Hepatocyte (in vitro differentiated cells): ENCODE measurements at regions not wholly inside any gene's neighbourhood (a gene's known extent, or its start where the extent isn't known, plus 50 kb on each side); places are given as distances from the start of the nearest gene placed in this dataset.

Experiments
- DNase-seq: peaks from one replicate; pipeline ENCODE4 v3.0.0-alpha.2; 2016; ENCODE audit warnings: low spot score
- H2AFZ ChIP-seq: fragments of 200-600 bp; sonication (generic); 2 replicates; pipeline ENCODE4 v1.6.0; 2016; ENCODE audit warnings: antibody characterized with exemption, mild to moderate bottlenecking
- H3K27ac ChIP-seq: fragments of 200-600 bp; sonication (generic); 2 replicates; pipeline ENCODE4 v1.5.1; 2016; ENCODE audit warnings: mild to moderate bottlenecking
- H3K27me3 ChIP-seq: fragments of 200-600 bp; sonication (generic); 2 replicates; pipeline ENCODE4 v1.6.1; 2016
- H3K36me3 ChIP-seq: fragments of 200-600 bp; sonication (generic); replicated peaks from 2 replicates; pipeline ENCODE4 v1.5.1; 2016; ENCODE audit warnings: low read depth; ENCODE audit not compliant: insufficient read depth
- H3K4me1 ChIP-seq: fragments of 200-600 bp; sonication (generic); 2 replicates; pipeline ENCODE4 v1.5.1; 2016; ENCODE audit warnings: mild to moderate bottlenecking, moderate library complexity; ENCODE audit not compliant: insufficient read depth
- H3K4me2 ChIP-seq: fragments of 200-600 bp; sonication (generic); 2 replicates; pipeline ENCODE4 v1.6.0; 2016
- H3K4me3 ChIP-seq: fragments of 200-600 bp; sonication (generic); 2 replicates; pipeline ENCODE4 v1.5.1; 2016; ENCODE audit warnings: mild to moderate bottlenecking
- H3K79me2 ChIP-seq: fragments of 200-600 bp; sonication (generic); 2 replicates; pipeline ENCODE4 v1.6.0; 2017; ENCODE audit warnings: mild to moderate bottlenecking
- H3K9me2 ChIP-seq: fragments of 200-600 bp; sonication (generic); replicated peaks from 2 replicates; pipeline ENCODE4 v1.6.0; 2017; ENCODE audit warnings: mild to moderate bottlenecking; ENCODE audit not compliant: insufficient read depth
- H3K9me3 ChIP-seq: fragments of 200-600 bp; sonication (generic); 2 replicates; pipeline ENCODE4 v1.5.1; 2016; ENCODE audit warnings: low read depth, mild to moderate bottlenecking
- H4K20me1 ChIP-seq: fragments of 200-600 bp; sonication (generic); 2 replicates; pipeline ENCODE4 v1.6.0; 2016; ENCODE audit warnings: mild to moderate bottlenecking; ENCODE audit not compliant: insufficient read depth, poor library complexity, severe bottlenecking
- EZH2 ChIP-seq: fragments of 200-600 bp; sonication (generic); IDR thresholded peaks from 2 replicates; pipeline ENCODE4 v1.6.1; 2016; ENCODE audit warnings: antibody characterized with exemption, mild to moderate bottlenecking, borderline replicate concordance
- EZH2phosphoT487 ChIP-seq: fragments of 200-600 bp; sonication (generic); IDR thresholded peaks from one replicate; pipeline ENCODE4 v1.6.1; 2018; ENCODE audit warnings: antibody characterized with exemption, mild to moderate bottlenecking, low read depth, moderate library complexity; ENCODE audit not compliant: unreplicated experiment, severe bottlenecking
- WGBS: methylation state at CpG from one replicate; pipeline ENCODE4 v1.1.6; 2016; ENCODE audit warnings: low lambda C conversion rate; ENCODE audit errors: missing lambda C conversion rate; 5-methylcytosine and 5-hydroxymethylcytosine counted together
- TF ChIP-seq, protein P1 (sequence below): fragments of 200-600 bp; sonication (generic); IDR thresholded peaks from 2 replicates; pipeline ENCODE4 v1.5.1; 2016; ENCODE audit warnings: antibody characterized with exemption, mild to moderate bottlenecking; ENCODE audit not compliant: poor library complexity

DNA sequence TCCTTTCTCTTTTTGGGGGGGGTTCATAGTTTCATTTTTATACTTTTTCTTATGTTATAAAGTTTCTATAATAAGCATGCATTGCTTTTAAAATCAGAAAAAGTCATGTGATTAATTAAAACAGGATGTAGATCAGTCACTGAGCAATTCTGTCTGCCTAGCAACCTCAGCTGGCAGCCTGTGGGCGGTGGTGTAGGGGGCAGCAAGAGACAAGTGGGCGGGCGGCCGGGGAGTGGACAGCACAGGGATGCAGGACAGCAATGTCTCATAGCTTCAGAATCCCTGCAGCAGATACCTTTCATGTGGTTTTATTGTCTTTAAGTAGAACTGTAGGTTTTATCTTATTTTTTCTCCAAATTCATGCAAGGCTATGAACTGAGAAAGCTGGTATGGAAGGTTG, 101.9 kb upstream of the S1PR3 start:
- TF ChIP-seq, protein P1, sequence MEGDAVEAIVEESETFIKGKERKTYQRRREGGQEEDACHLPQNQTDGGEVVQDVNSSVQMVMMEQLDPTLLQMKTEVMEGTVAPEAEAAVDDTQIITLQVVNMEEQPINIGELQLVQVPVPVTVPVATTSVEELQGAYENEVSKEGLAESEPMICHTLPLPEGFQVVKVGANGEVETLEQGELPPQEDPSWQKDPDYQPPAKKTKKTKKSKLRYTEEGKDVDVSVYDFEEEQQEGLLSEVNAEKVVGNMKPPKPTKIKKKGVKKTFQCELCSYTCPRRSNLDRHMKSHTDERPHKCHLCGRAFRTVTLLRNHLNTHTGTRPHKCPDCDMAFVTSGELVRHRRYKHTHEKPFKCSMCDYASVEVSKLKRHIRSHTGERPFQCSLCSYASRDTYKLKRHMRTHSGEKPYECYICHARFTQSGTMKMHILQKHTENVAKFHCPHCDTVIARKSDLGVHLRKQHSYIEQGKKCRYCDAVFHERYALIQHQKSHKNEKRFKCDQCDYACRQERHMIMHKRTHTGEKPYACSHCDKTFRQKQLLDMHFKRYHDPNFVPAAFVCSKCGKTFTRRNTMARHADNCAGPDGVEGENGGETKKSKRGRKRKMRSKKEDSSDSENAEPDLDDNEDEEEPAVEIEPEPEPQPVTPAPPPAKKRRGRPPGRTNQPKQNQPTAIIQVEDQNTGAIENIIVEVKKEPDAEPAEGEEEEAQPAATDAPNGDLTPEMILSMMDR = no peak
- TF ChIP-seq EZH2 = no peak
- no peak for TF ChIP-seq EZH2phosphoT487
- H2AFZ ChIP-seq = no peak overlapping the region
- H3K4me1 ChIP-seq = no peaks in the 10 kb centered on the region
- H3K9me2 ChIP-seq = no peaks in the 10 kb centered on the region
- H3K27me3 ChIP-seq = no peaks in the 10 kb centered on the region
- no peaks in the 10 kb centered on the region for H3K36me3 ChIP-seq
- no peak overlapping the region for H3K4me2 ChIP-seq
- no peak for DNase-seq
- no peak overlapping the region for H3K27ac ChIP-seq
- H3K4me3 ChIP-seq = no peak overlapping the region
- H4K20me1 ChIP-seq = no peaks in the 10 kb centered on the region
- H3K9me3 ChIP-seq = no peaks in the 10 kb centered on the region
- WGBS = 76% methylated on average over 4 of the region's 4 CpGs
- H3K79me2 ChIP-seq = no peaks in the 10 kb centered on the region

- no peak overlapping the region for H3K4me2 ChIP-seq
- H3K36me3 ChIP-seq = no peaks in the 10 kb centered on the region
- H3K9me2 ChIP-seq = no peaks in the 10 kb centered on the region
- no peak overlapping the region for H3K27ac ChIP-seq
- H2AFZ ChIP-seq = no peak overlapping the region
- H4K20me1 ChIP-seq = no peaks in the 10 kb centered on the region
- H3K27me3 ChIP-seq = no peaks in the 10 kb centered on the region
- no peaks in the 10 kb centered on the region for H3K9me3 ChIP-seq
- no peak for TF ChIP-seq EZH2
- H3K4me1 ChIP-seq = no peaks in the 10 kb centered on the region
- no peaks in the 10 kb centered on the region for H3K79me2 ChIP-seq
- no peak overlapping the region for H3K4me3 ChIP-seq
- DNase-seq = no peak
- 90% methylated on average over 4 of the region's 4 CpGs for WGBS
Observed at GRCh38 chr9:88890546-88890945, 100.7 kb upstream of the S1PR3 start.

GRCh38 chr9:88891040-88891439, 100.2 kb upstream of the S1PR3 start:
- Histone ChIP-seq H3K4me3 (no peak overlapping the region), H4K20me1 (no peaks in the 10 kb centered on the region), H3K4me2 (no peak overlapping the region), H3K36me3 (no peaks in the 10 kb centered on the region), H3K27ac (no peak overlapping the region), H3K79me2 (no peaks in the 10 kb centered on the region), H3K4me1 (no peaks in the 10 kb centered on the region), H3K9me3 (no peaks in the 10 kb centered on the region), H3K9me2 (no peaks in the 10 kb centered on the region), H2AFZ (no peak overlapping the region), H3K27me3 (no peaks in the 10 kb centered on the region)
- TF ChIP-seq, protein P1 = no peak
- no peak for TF ChIP-seq EZH2
- TF ChIP-seq EZH2phosphoT487 = no peak
- no peak for DNase-seq
- WGBS = 93% methylated on average over 2 of the region's 2 CpGs

- DNase-seq = no peak
- 64% methylated on average over 4 of the region's 4 CpGs for WGBS
- TF ChIP-seq EZH2phosphoT487 (no peak), EZH2 (no peak)
- TF ChIP-seq, protein P1 = no peak
- Histone ChIP-seq H3K4me1 (no peaks in the 10 kb centered on the region), H3K27ac (no peak overlapping the region), H3K36me3 (no peaks in the 10 kb centered on the region), H3K79me2 (no peaks in the 10 kb centered on the region), H3K9me3 (no peaks in the 10 kb centered on the region), H3K9me2 (no peaks in the 10 kb centered on the region), H3K4me3 (no peak overlapping the region), H2AFZ (no peak overlapping the region), H4K20me1 (no peaks in the 10 kb centered on the region), H3K4me2 (no peak overlapping the region), H3K27me3 (no peaks in the 10 kb centered on the region)
Observed at GRCh38 chr9:88892724-88893123, 98.5 kb upstream of the S1PR3 start.
